Stimulated activated CD4-positive, alpha-beta T cell treated with anti-CD3 and anti-CD28 coated beads, Interleukin-2, amount 100 ng/mL, for 4 hours (primary cell): ENCODE measurements at regions not wholly inside any gene's neighbourhood (a gene's known extent, or its start where the extent isn't known, plus 50 kb on each side); places are given as distances from the start of the nearest gene placed in this dataset.
A peak's percentile ranks its signal among the peaks of the same experiment; 100 is the strongest.
"Not testable (repeated sequence)": the region's sequence is repeated elsewhere in the genome, so short reads cannot be mapped to it uniquely, and the experiment has no call there.

ENCODE experiments used
- DNase-seq: peaks from one replicate; pipeline ENCODE4 v3.0.0-alpha.2; 2020; ENCODE audit warnings: low read depth

DNA sequence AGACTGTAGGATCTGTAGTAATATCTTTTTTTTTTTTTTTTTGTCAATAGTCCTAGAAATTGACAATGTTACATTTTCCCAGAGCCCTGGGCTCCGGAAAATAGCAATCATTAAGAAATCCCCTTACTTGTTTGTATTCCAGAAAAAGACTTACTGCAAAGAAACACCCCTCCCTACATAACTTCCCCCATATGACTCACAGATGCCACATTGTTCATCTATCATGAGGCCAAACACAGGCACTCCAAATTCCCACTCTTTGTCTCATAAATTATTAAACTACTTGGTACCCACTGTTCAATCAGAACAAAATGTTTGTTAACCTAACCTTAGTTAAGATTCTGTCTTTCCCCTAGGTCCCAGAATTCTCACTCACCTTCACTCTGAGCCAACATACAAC is 53.5 kb downstream of the TEX51 start:
- no peak for DNase-seq

DNA sequence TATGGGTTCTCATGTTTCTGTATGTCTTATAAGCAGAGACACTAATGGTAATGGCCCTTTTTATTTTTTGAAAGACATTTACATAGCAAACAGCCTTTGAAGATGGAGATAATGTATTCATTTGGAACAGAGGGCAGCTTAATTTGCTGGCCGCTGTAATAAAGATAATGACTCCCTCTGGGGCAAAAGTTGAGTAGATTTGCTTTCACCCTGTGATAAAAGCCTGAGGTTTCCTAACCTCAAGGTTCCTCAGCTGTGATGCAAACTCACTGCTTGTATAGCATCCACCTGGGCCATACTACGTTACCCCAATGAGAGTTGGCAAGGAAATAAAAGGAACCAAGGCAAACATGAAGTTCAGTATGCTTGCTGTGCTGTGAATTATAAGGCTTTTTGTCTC is 54.8 kb downstream of the TEX51 start:
- no peak for DNase-seq

DNA sequence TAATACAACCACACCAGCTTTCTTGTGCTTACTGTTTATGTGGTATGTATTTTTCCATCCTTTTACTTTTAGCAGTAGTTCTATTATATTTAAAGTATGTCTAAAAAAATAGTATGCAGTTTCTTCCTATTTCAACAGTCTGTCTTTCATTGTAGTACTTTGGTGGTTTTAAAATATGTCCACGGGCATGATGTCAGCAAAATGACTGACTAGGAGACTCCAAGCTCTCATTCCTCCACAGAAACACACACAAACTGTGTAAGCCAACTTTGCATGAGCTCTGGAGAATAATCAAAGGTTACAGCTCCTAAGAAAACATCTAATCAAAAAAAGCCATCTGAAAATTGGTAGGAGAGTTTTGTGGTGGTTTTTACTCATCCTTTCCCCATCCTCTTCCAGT is 56.1 kb downstream of the TEX51 start:
- no peak for DNase-seq

GRCh38 chr2:126956773-126957172 is 58.1 kb downstream of the TEX51 start:
- DNase-seq, result not testable (repeated sequence)

DNA sequence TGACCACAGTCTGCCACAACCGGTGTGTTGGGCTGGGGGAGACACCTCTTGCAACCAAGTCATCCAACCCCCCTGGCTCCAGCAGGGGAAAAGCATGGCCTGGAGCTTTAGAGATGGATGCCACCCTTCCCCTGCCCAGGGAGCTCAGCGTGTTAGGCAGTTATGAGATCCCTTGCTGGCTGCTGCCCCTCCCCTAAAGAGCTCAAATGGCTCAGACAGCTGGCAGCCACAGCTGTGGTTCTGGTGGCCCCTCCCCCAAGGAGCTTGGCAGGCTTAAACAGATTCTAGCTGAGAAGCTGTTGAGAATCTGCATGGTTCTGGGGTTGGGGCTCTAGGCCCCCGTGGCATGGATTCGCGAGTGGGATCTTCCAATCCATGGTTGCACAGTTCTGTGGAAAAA is 64.7 kb downstream of the TEX51 start:
- no peak for DNase-seq

DNA sequence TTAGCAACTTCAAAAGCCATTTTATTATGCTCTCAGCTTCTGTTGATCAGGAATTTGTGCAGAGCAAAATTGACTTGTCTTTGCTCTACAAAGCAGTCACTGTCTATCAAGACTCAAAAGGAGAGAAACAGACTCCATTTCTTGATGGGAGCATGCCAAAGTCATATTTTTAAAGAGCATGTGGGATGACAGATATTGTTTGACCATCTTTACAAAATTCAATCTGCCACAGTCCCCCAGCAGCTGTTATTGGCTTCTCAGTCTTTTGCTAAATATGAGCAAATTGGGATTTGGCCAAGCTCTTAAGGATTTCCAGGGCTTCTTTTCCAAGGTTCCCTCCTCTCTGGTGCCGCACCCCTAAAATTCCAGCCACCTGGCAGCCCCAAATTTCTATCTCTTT is 67.9 kb downstream of the TEX51 start:
- no peak for DNase-seq

- DNase-seq, result no peak
Measured at GRCh38 chr2:126970583-126970982, 71.9 kb downstream of the TEX51 start.

GRCh38 chr2:126971162-126971480 is 72.4 kb downstream of the TEX51 start:
- no peak for DNase-seq

DNA sequence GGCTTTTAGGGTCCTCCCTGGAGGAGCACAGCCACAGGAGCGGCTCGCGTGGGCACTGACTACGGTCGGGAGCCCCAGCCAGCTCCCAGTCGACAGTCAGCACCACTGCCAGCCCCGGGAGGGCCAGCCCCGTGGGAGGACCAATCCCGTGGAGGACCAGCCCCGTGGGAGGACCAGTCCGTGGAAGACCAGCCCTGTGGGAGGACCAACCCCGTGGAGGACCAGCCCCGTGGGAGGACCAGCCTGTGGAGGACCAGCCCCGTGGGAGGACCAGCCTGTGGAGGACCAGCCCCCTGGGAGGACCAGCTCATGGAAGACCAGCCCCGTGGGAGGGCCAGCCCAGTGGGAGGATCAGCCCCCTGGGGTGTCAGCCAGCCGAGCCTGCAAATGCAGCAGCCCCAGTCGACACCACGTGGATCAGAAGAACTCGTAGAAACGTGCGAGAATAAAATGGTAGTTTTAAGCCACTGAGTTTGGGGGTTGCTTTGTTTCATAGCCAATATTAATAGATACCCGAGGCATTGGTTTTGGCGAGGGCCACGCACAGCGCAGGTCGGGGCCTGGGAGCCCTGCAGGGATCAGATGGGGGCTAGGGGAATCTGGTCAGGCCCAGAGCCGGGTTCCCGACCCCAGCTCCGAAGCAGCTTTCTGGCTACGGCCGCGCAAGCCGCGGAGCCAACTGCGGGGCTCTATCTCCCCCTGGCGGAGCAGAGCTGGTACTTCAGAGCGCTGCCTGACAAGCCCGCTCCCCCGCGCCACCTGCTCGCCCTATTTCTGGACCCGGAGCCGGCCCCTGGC is 73.0 kb downstream of the TEX51 start:
- peak; percentile 52 for DNase-seq

DNA sequence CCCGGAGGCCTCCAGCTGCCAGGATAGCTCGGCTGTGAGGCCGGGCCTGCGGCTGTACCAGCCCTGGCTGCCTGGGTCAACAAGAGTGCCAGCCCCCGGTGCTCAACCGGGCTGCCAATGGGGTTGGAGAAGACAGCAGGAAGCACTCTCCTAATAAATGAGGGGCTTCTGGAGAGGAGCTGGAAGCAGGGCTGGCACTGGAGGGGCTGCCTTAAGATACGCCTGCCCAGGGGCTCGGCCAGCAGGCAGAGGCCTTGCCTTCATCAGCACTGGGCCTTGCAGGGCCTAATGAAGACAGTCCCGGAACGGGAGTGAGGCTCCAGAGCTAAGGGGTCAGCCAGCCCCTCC is 73.6 kb downstream of the TEX51 start:
- DNase-seq, result no peak

GRCh38 chr2:126973745-126974144 is 75.1 kb downstream of the TEX51 start:
- no peak for DNase-seq

DNA sequence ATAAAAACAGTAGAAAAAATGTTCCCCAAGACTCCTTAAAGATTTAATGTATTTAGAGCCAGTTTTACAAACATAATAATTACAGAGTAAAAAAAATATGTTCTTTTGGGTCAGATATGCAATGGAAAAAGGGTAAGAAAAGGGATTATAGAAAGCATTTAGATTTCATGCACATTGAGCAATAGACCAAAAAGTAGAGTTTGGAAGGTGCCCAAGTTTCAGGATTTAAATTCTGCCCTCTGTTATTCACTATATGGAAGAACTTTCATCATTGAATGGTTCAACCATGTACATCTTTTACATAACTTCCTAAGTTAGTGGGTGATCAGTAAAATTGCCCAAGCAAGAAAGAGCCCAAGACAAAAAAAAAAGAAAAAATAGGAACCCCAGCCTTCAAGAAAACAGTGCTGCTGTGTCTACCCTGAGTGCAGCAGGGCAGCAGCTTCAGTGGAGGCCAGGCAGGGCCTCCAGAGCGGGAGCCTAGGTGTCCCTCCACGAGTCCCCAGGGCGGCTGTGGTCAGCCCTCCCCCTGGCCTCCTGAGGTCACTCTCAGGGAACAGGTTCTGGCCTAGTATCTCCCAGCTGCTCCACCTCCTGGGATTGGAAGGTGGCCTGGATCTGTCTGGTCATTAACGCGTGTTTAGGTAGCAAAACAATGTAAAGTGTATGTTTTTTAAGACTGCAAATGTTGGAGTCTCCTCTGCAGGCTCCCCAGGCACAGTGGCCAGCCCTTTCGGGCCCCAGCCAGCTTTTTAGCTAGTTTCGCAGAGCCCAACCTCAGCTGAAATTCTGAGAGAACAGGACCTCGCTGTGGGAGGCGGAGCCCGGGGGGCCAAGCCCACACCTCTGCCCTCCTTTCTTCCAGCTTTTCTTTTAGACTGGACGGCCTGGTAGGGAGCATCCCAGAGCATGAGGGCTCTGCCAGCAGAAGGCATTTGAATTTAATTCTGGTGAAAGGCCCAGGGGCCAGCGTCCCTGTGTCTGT is 77.3 kb downstream of the TEX51 start:
- no peak for DNase-seq

- no peak for DNase-seq
Measured at GRCh38 chr2:126976721-126977328, 78.1 kb downstream of the TEX51 start.

GRCh38 chr2:126978333-126978732 is 79.6 kb downstream of the TEX51 start:
- DNase-seq, result no peak

DNA sequence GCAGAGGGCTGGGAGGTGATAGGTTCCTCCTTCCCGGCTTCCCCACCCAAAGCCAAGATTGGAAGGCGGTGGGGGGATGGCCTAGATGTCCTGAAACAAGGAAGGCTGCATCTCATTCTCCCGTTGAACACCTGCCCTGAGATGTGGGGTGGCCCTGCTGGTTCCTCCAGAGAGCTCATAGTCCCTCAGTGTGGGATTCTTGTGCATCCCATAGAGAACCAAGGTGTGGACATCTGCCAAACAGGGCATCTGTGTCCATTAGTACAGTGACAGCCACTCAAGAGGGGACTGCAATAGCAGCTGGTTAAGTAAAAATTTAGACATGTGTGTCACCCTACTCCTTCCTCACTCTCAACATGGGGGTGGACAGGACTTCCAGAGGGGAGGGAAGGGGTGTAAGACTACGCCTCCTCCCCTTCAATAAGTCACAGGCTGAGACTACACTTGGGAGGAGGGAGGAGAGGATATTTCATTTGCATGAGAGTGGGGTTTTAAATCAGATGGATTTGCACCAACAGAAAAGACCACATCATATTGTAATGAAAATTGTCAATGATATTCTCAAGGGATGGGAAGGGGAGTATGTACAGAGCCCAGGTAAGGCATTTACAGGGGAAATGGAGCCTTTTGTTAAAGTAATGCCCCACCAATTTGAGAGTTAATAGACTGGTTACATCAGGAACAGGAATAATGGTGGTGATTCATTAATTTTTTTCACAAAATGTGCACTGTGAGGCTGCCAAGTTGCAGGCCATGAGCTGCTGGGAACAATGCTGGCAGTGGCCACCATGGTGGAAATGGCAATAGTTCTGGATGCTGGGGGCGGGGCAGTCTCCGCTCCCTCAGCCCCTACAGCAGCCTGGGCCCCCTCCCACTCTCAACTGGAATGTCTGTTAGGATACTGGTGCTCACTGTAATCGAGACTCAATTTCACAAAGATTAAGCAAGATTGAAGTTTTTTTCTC is 80.6 kb downstream of the TEX51 start:
- DNase-seq, result no peak

- DNase-seq, result no peak
Measured at GRCh38 chr2:126981476-126981875, 82.8 kb downstream of the TEX51 start.

- no peak for DNase-seq
Measured at GRCh38 chr2:126982935-126983334, 84.2 kb downstream of the TEX51 start.

- no peak for DNase-seq
Measured at GRCh38 chr2:126986631-126987187, 88.0 kb downstream of the TEX51 start.

GRCh38 chr2:126988482-126988881 is 89.8 kb downstream of the TEX51 start:
- no peak for DNase-seq

DNA sequence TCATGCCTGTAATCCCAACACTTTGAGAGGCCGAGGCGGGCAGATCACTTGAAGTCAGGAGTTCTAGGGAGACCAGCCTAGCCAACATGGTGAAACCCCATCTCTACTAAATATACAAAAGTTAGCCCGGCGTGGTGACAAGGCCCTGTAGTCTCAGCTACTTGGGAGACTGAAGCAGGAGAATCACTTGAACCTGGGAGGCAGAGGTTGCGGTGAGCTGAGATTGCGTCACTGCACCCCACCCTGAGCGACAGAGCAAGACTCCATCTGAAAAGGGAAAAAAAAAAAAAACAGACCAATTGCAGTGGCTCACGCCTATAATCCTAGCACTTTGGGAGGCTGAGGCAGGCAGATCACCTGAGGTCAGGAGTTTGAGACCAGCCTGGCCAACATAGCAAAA is 90.4 kb downstream of the TEX51 start:
- not testable (repeated sequence) for DNase-seq

GRCh38 chr2:126990200-126990599 is 91.5 kb downstream of the TEX51 start:
- no peak for DNase-seq
